ENCODE measurements at regions not wholly inside any gene's neighbourhood (a gene's known extent, or its start where the extent isn't known, plus 50 kb on each side); places are given as distances from the start of the nearest gene placed in this dataset.

DNA sequence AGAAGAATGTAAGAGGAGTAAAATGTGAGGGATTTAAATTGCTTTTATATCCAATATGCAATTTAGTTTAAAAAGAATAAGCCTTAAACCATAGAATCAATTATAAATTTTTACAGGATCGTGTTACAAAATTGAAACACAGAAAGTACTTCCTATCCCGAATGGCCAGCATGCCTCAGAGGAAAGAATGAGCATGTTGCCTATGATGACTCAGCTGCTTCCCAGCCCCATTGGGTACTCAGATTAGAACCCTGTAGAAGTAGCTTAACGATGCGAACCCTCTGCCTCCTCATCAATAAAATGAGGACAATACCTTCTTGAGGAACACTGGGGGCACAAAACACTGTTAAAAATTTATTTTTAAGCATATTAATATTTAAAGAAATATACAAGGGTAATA is 113.4 kb upstream of the CDK1 start:
- TF ChIP-seq, protein P1, sequence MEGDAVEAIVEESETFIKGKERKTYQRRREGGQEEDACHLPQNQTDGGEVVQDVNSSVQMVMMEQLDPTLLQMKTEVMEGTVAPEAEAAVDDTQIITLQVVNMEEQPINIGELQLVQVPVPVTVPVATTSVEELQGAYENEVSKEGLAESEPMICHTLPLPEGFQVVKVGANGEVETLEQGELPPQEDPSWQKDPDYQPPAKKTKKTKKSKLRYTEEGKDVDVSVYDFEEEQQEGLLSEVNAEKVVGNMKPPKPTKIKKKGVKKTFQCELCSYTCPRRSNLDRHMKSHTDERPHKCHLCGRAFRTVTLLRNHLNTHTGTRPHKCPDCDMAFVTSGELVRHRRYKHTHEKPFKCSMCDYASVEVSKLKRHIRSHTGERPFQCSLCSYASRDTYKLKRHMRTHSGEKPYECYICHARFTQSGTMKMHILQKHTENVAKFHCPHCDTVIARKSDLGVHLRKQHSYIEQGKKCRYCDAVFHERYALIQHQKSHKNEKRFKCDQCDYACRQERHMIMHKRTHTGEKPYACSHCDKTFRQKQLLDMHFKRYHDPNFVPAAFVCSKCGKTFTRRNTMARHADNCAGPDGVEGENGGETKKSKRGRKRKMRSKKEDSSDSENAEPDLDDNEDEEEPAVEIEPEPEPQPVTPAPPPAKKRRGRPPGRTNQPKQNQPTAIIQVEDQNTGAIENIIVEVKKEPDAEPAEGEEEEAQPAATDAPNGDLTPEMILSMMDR (IDR thresholded peaks at IDR 0.05; ENCODE audit: low read depth, low read length) = no peak
- Histone ChIP-seq H3K4me3 (ENCODE audit: low read depth, low read length) (no peak overlapping the region), H3K36me3 (no peaks in the 10 kb centered on the region), H3K27ac (no peak overlapping the region), H3K9me3 (ENCODE audit: severe bottlenecking) (no peaks in the 10 kb centered on the region), H3K27me3 (ENCODE audit: insufficient read depth, low read depth, severe bottlenecking) (no peaks in the 10 kb centered on the region)
- DNase-seq = no peak

DNA sequence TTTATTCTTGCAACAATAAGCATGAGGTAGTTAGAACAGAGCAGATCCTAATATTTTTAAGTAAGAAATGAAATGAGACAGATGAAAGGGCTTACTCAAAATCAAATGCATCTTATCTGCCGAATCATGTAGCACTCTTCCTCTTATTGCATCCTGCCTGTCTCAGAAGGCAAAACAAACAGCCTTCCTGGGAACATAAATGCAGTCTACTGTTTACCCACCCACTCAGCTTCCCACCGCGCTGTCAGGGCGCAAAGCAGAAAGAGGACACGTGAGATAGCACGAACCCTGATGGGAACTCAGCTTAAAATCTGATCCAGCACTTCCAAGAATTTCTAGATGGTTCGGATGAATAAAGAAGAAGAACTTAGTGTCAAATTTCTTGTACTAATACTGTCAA is 114.4 kb upstream of the CDK1 start:
- Histone ChIP-seq H3K36me3 (no peaks in the 10 kb centered on the region), H3K4me3 (ENCODE audit: low read depth, low read length) (no peak overlapping the region), H3K27ac (no peak overlapping the region), H3K27me3 (ENCODE audit: insufficient read depth, low read depth, severe bottlenecking) (no peaks in the 10 kb centered on the region), H3K9me3 (ENCODE audit: severe bottlenecking) (no peaks in the 10 kb centered on the region)
- no peak for DNase-seq
- TF ChIP-seq, protein P1 (IDR thresholded peaks at IDR 0.05; ENCODE audit: low read depth, low read length) = no peak

DNA sequence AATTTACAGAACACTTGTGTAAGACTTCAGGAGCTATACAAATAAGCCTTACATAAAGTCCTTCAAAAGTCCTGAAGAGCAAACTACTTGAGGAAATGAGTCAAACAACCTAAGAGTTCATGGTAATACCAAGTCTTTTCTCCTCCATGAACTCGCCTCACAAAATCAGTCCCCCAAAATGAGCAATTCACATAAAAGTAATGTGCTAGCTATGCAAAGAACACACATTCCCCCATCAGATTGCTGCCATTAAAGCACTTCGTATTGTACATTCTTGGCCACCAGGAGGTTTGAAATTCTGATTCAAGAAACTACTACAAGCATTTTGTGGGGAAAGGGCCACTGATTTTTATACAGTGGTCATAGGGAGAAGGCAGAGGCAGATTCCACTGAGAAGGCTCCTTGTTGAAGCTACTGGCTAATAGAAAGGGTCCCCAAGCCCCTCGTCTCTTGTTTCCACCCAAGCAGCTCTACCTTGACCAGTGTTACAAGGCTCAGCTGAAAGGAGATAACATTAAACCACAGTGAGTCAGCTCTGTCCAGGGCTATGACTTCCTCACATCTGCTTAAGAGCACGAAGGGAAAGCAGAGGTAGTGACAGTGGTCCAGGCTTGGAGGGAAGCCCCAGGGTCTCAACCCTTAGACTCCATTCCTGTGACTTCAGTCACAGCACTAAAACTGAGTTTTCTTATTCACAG is 115.2 kb upstream of the CDK1 start:
- DNase-seq = no peak
- Histone ChIP-seq H3K27ac (no peak overlapping the region), H3K36me3 (no peaks in the 10 kb centered on the region), H3K27me3 (ENCODE audit: insufficient read depth, low read depth, severe bottlenecking) (no peaks in the 10 kb centered on the region), H3K9me3 (ENCODE audit: severe bottlenecking) (no peaks in the 10 kb centered on the region), H3K4me3 (ENCODE audit: low read depth, low read length) (no peak overlapping the region)
- TF ChIP-seq, protein P1 (IDR thresholded peaks at IDR 0.05; ENCODE audit: low read depth, low read length) = no peak

DNA sequence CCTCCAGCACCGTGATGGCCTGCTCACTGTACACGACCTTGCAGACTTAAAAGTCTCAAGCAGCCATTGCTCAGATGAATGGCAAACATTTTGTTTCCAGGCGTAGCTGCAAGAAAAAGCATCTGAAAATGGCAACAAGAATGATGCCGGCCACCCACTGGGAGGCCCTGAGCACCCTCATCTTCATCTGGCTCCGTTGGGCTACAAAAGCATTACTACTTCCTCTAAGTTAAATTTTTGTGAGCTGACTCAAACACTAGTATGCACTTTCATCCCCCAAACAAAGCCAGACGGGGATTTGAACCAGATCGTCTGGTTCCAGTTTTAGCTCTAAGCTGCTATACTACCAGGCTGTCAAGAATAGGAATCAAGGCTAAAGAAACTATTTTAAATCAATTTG is 116.6 kb upstream of the CDK1 start:
- H3K27me3 ChIP-seq (ENCODE audit: insufficient read depth, low read depth, severe bottlenecking) = no peaks in the 10 kb centered on the region
- TF ChIP-seq, protein P1 (IDR thresholded peaks at IDR 0.05; ENCODE audit: low read depth, low read length) = no peak
- H3K9me3 ChIP-seq (ENCODE audit: severe bottlenecking) = no peaks in the 10 kb centered on the region
- DNase-seq = no peak
- no peak overlapping the region for H3K27ac ChIP-seq
- H3K36me3 ChIP-seq = no peaks in the 10 kb centered on the region
- no peak overlapping the region for H3K4me3 ChIP-seq (ENCODE audit: low read depth, low read length)

DNA sequence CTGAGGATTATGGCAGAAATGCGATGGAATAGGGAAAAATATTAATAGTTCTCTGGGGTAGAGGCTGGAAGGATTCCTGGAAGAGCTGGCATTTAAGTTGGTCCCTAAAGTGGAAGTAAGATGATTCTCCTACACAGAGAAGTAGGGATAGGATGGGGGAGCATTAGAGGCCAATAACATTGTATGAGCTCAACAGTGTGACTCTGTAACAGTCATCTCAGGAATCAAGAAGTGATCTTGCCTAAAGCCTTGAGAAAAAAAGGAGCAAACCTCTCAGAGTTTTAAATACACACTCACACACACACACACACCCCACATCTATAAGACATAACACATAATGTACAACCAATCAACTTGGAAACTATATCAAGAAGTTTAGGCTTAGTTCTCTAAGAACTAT is 117.7 kb upstream of the CDK1 start:
- Histone ChIP-seq H3K36me3 (no peaks in the 10 kb centered on the region), H3K27ac (no peak overlapping the region), H3K9me3 (ENCODE audit: severe bottlenecking) (no peaks in the 10 kb centered on the region), H3K27me3 (ENCODE audit: insufficient read depth, low read depth, severe bottlenecking) (no peaks in the 10 kb centered on the region), H3K4me3 (ENCODE audit: low read depth, low read length) (no peak overlapping the region)
- TF ChIP-seq, protein P1 (IDR thresholded peaks at IDR 0.05; ENCODE audit: low read depth, low read length) = no peak
- DNase-seq = no peak
